GM10248 (cell line): ENCODE measurements at regions not wholly inside any gene's neighbourhood (a gene's known extent, or its start where the extent isn't known, plus 50 kb on each side); places are given as distances from the start of the nearest gene placed in this dataset.

Source experiments
- CTCF ChIA-PET: fragments of 300-600 bp; sonication (Branson Sonifier 250); formaldehyde crosslinking; extraction: SDS; loops from one replicate; lab custom pipeline; 2021; ENCODE audit warnings: antibody characterized with exemption; lab: Yijun Ruan, JAX
- POLR2A ChIA-PET: fragments of 350-650 bp; sonication (Branson Sonifier 250); formaldehyde crosslinking; extraction: SDS; loops from one replicate; lab custom pipeline; 2020; ENCODE audit warnings: antibody characterized with exemption; lab: Yijun Ruan, JAX
- DNase-seq: peaks from one replicate; pipeline ENCODE4 v3.0.0; 2012; ENCODE audit errors: extremely low spot score
- TF ChIP-seq, protein P1 (sequence below): IDR thresholded peaks from 2 replicates; pipeline ENCODE4 v1.5.1; 2012; ENCODE audit warnings: mild to moderate bottlenecking, low read depth; ENCODE audit errors: extremely low read depth, missing control alignments, control extremely low read depth

DNA sequence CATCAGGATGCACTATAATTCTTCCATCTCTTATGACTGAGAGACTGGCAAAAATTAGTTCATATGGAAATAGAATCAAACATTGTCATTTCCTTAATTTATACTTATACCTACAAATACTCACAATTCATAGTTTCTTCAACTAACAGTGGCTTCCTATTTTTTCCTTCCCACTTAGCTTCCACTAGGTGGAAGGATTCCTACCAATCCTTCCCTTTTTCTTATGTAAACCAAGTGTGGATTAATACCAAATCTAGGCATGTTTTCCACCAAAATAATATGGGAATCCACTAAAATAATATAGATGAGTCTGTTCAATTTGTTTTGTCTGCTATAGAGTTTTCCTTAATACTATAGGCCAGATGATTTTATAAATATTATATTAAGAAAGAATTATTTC is 1537.1 kb downstream of the PLA2G4A start:
- POLR2A ChIA-PET, result no interaction called here
- no peak for DNase-seq
- TF ChIP-seq, protein P1, sequence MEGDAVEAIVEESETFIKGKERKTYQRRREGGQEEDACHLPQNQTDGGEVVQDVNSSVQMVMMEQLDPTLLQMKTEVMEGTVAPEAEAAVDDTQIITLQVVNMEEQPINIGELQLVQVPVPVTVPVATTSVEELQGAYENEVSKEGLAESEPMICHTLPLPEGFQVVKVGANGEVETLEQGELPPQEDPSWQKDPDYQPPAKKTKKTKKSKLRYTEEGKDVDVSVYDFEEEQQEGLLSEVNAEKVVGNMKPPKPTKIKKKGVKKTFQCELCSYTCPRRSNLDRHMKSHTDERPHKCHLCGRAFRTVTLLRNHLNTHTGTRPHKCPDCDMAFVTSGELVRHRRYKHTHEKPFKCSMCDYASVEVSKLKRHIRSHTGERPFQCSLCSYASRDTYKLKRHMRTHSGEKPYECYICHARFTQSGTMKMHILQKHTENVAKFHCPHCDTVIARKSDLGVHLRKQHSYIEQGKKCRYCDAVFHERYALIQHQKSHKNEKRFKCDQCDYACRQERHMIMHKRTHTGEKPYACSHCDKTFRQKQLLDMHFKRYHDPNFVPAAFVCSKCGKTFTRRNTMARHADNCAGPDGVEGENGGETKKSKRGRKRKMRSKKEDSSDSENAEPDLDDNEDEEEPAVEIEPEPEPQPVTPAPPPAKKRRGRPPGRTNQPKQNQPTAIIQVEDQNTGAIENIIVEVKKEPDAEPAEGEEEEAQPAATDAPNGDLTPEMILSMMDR, result no peak
- CTCF ChIA-PET, result no interaction called here

DNA sequence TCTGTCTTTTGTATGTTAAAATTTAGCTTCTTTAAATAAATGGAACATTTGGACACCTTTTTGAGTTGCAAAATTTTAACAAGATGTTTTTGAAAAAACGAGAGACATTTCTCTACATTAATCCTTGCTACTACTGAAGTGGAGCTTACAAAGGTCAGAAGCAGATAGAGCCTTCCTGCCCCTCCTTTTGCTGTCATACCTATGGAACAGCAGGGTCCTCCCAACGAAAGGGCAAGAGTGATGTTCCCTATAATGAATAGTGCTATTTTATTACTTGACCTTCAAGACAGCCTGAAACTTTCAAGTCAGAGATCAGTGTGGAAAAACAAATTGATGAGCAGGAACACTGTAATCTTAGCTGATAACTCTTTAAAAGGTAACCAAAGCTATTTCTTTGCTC is 1538.9 kb downstream of the PLA2G4A start:
- CTCF ChIA-PET, result interaction anchor here (1.4 kb wide), 1 partner anchor 22 kb away, joined by 3 read pairs; no protein-coding TSS in a partner anchor
- no peak for DNase-seq
- POLR2A ChIA-PET, result no interaction called here
- TF ChIP-seq, protein P1, result no peak

DNA sequence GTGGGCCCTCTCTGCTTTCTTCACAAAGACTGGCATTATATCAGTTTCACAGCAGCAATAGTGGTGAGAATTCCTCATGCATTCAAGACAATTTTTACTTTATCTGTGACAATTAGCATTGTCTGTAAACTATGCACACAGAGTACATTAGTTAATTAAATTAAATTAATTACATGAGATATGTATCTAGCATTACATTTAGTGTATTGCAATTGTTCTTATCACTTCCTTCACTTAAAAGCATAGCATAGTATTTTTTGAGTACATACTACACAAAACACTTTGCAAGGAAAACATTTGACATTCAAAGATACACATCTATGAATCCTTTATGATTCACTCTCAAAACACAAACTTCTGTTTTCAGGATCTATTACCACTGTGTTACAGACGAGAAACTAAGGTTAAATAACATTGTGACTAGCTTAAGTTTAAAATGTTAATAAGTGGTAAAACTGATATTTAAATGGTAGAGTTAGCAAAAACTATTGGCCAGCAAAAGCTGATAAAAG is 1542.6 kb downstream of the PLA2G4A start:
- CTCF ChIA-PET, result no interaction called here
- POLR2A ChIA-PET, result no interaction called here
- TF ChIP-seq, protein P1, result no peak
- DNase-seq, result no peak

DNA sequence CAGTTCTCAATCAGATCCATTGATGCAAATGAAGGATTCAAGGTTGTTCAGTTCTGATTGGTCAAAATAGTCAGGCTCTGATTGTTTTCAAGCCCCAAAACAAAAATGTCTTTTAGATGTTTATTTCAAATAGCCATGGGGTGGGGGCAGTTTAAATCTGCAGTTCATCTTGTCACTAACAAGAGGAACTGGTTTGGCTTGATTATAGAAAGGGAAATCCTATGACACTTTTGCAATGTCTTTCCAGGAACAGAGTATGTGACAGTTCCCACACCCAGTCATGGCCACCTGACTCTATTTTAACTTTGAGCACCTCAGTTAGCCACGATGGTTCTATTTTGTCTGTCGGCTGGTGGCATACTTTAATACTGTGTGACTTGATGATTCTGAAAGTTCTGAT is 1544.1 kb downstream of the PLA2G4A start:
- no peak for DNase-seq
- ChIA-PET CTCF (no interaction called here), POLR2A (no interaction called here)
- TF ChIP-seq, protein P1, result no peak

DNA sequence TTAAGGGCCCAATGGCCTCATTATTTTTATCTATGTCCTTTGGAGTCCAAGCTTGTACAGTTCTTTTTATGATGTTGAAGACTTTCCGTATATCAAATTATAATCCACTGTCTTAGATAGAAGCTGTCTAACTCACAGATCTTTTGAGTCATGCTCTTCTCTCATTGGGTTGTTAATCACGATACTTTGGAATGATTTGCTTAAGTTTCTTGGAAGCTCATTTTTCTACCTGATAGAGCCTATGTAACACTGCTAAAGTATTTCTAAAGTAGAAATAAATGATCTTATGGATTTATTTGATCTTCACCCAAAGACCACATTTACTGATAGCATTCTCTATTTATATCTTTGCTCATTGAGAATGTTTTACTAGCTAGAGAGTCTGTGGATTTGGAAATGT is 1554.1 kb downstream of the PLA2G4A start:
- ChIA-PET CTCF (no interaction called here), POLR2A (no interaction called here)
- TF ChIP-seq, protein P1, result no peak
- no peak for DNase-seq

DNA sequence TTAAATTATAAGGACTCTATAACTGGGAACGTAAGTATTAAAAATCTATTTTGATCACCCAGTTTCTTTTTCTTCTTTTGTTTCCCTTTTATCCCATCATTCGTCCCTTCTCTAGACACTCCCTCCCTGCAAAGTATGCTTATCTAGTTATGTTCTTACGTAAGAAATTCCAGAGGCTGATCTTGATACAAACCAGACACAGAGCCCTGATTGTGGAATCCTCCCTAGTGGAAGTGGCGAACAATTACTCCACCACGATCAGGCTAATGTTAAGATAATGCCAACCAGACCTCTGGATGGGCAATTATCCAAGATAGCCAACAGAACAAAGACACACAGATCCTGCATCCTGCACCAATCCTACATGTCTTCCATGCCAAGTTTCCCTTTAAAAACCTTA is 1557.4 kb downstream of the PLA2G4A start:
- POLR2A ChIA-PET, result no interaction called here
- CTCF ChIA-PET, result no interaction called here
- no peak for DNase-seq

More for the DNA sequence above, 1557.4 kb downstream of the PLA2G4A start:
- TF ChIP-seq, protein P1, result no peak
